ENCODE measurements at regions not wholly inside any gene's neighbourhood (a gene's known extent, or its start where the extent isn't known, plus 50 kb on each side); places are given as distances from the start of the nearest gene placed in this dataset.

DNA sequence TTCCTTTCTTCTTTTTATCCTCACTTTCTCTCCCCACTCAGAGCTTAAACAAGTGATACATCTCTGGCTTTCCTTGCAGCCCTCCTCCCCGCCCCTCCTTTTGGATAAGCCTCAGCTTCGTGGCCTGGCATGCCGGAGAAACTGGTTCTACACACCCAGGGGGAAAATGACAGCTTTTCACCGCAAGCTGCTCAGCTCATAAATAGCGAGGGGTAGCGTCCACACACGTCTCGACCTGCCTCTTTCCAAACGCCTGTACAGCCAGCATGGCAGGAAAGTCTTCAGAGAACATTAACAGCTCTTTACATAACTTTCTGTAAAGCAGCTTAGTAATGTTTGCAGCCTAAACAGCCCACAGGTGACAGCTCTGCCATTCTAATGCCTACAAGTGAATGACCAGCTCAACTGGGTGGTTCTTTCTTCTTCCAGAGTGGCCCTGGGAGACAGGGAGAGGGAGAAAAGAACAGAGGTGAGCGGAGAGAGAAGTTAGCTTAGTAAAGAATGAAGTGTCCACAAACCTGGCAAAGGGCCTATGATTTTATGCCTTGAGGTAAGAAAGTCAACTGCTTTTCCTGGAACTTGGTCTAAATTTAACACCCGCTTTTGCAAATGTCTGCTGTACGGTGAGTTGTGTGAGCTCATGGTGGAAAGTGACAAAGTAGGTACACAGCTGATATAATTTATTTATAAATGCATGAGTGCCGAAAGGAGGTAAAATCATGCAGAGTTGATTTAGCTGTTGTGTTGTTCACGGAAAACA is 251.5 kb downstream of the TFAP2A start:
- Histone ChIP-seq H3K27me3 (ENCODE audit: control insufficient read depth in 2 of 2, insufficient read depth in 2 of 2, low read length in 2 of 2) (no peaks in the 10 kb centered on the region), H3K9me1 (replicated peaks; ENCODE audit: control insufficient read depth, extremely low read depth, insufficient read depth, low read length) (no peaks in the 10 kb centered on the region), H3K4me3 (replicated peaks in 1 of 3; ENCODE audit: insufficient read depth in 1 of 3, low read depth in 1 of 3, low read length in 3 of 3) (no peak overlapping the region), H3K4me1 (ENCODE audit: control insufficient read depth, extremely low read depth, insufficient read depth, low read length) (no peaks in the 10 kb centered on the region), H3K27ac (ENCODE audit: insufficient read depth, low read depth, low read length) (no peak overlapping the region), H3K36me3 (ENCODE audit: control insufficient read depth in 2 of 2, extremely low read depth in 1 of 2, insufficient read depth in 2 of 2, low read length in 2 of 2) (no peaks in the 10 kb centered on the region), H4K20me1 (replicated peaks; ENCODE audit: control insufficient read depth, extremely low read depth, insufficient read depth, low read length) (no peaks in the 10 kb centered on the region), H2AFZ (ENCODE audit: low read depth, low read length) (no peak overlapping the region), H3K4me2 (ENCODE audit: insufficient read depth, low read length) (no peak overlapping the region), H3K79me2 (ENCODE audit: control insufficient read depth, insufficient read depth, low read length) (no peaks in the 10 kb centered on the region), H3K9me3 (replicated peaks; ENCODE audit: control insufficient read depth, insufficient read depth, low read length) (peaks cover 2% of the 10 kb centered on the region), H3K9ac (replicated peaks; ENCODE audit: extremely low read depth, insufficient read depth, low read length) (no peak overlapping the region)
- DNase-seq (ENCODE audit: low read depth, low spot score) = no peak
- intact Hi-C loops (cut with micrococcal nuclease) = no loop called here
- ChIA-PET CTCF (no interaction called here), POLR2A (no interaction called here)
- dilution Hi-C loops (cut with MboI; ENCODE audit: extremely low pct_ligation_motif_present, low sequenced_read_pairs) = no loop called here
- FAIRE-seq = no peak
- no TSS peak for BruUV-seq (replicated peaks)
- TF ChIP-seq POLR2A (IDR thresholded peaks at IDR 0.05; ENCODE audit: low read depth, low read length) (no peak), FOS (IDR thresholded peaks at IDR 0.05; ENCODE audit: borderline replicate concordance, insufficient read depth, low read length) (no peak), EZH2 (IDR thresholded peaks at IDR 0.05; ENCODE audit: borderline replicate concordance, low read depth, low read length, severe bottlenecking) (no peak), MYC (IDR thresholded peaks at IDR 0.05; ENCODE audit: low read depth, low read length) (no peak), JUN (IDR thresholded peaks at IDR 0.05; ENCODE audit: borderline replicate concordance, insufficient read depth, insufficient read length, low read depth) (no peak), POLR2AphosphoS5 (IDR thresholded peaks at IDR 0.05; ENCODE audit: insufficient read depth, low read depth, low read length) (no peak), GATA2 (IDR thresholded peaks at IDR 0.05; ENCODE audit: insufficient read depth, insufficient read length, low read depth, low read length) (no peak), MAX (IDR thresholded peaks at IDR 0.05; ENCODE audit: insufficient read depth, insufficient read length) (no peak)
- TF ChIP-seq, protein P1, sequence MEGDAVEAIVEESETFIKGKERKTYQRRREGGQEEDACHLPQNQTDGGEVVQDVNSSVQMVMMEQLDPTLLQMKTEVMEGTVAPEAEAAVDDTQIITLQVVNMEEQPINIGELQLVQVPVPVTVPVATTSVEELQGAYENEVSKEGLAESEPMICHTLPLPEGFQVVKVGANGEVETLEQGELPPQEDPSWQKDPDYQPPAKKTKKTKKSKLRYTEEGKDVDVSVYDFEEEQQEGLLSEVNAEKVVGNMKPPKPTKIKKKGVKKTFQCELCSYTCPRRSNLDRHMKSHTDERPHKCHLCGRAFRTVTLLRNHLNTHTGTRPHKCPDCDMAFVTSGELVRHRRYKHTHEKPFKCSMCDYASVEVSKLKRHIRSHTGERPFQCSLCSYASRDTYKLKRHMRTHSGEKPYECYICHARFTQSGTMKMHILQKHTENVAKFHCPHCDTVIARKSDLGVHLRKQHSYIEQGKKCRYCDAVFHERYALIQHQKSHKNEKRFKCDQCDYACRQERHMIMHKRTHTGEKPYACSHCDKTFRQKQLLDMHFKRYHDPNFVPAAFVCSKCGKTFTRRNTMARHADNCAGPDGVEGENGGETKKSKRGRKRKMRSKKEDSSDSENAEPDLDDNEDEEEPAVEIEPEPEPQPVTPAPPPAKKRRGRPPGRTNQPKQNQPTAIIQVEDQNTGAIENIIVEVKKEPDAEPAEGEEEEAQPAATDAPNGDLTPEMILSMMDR (IDR thresholded peaks at IDR 0.05; ENCODE audit: extremely low read depth in 1 of 2, insufficient read depth in 1 of 2, low read depth in 1 of 2, low read length in 2 of 2) = no peak
